K562 (cell line): ENCODE measurements at regions not wholly inside any gene's neighbourhood (a gene's known extent, or its start where the extent isn't known, plus 50 kb on each side); places are given as distances from the start of the nearest gene placed in this dataset.

Experiments
- ATAC-seq: fragments of 200-7000 bp; cut with Tn5 transposase; 3 replicates; pipeline ENCODE4 v1.9.1; 2020; ENCODE audit warnings: moderate library complexity
- BruUV-seq: library from RNA; stranded (reverse); fragments of 400-500 nt; replicated peaks from 2 replicates; lab custom pipeline; 2021; lab: Mats Ljungman, UMichigan
- CTCF ChIA-PET: fragments of 300-600 bp; formaldehyde crosslinking; extraction: SDS; loops from one replicate; lab custom pipeline; 2021; ENCODE audit warnings: low intra/inter-chr PET ratio; lab: Yijun Ruan, JAX
- POLR2A ChIA-PET: fragments of 300-600, 350-650 bp; sonication (Branson Sonifier 250); formaldehyde crosslinking; extraction: SDS; loops from one replicate; lab custom pipeline; 2021; ENCODE audit warnings: antibody characterized with exemption, inconsistent platforms; lab: Yijun Ruan, JAX
- DNase-seq, 4 experiments: peaks; one replicate each; pipeline versions ENCODE4 v3.0.0 to v3.0.0-alpha.2; 2011 to 2018; ENCODE audit warnings: low spot score in 3 of 4, mixed read lengths in 3 of 4; ENCODE audit errors: extremely low read depth in 1 of 4
- FAIRE-seq: peaks from 2 replicates; lab custom pipeline; 2011; peaks lifted over from hg19 to GRCh38; lab: Jason Lieb, UNC
- H2AFZ ChIP-seq: 2 replicates; pipeline ENCODE4 v1.6.0; 2011; ENCODE audit warnings: low read depth, low read length, control low read depth, inconsistent platforms
- H3K27ac ChIP-seq: fragments of 200-600 bp; 3 replicates; pipeline ENCODE4 v1.8.0; 2011; ENCODE audit warnings: low read depth, mild to moderate bottlenecking, control low read depth, inconsistent platforms, low read length, moderate library complexity, mixed read lengths; ENCODE audit errors: extremely low read depth
- H3K27me3 ChIP-seq, 2 experiments: fragments of 300-600 bp in 1 of 2; 2 replicates in 1 of 2; 3 replicates in 1 of 2; pipeline versions ENCODE4 v1.6.0 to v1.8.0; 2011; ENCODE audit warnings: inconsistent platforms in 2 of 2, low read length in 2 of 2, mild to moderate bottlenecking in 1 of 2, mixed read lengths in 1 of 2, moderate library complexity in 1 of 2; ENCODE audit not compliant: control insufficient read depth in 2 of 2, insufficient read depth in 2 of 2
- H3K36me3 ChIP-seq: fragments of 300-600 bp; 3 replicates; pipeline ENCODE4 v1.8.0; 2011; ENCODE audit warnings: mild to moderate bottlenecking, low read length, inconsistent platforms; ENCODE audit not compliant: control insufficient read depth, insufficient read depth
- H3K4me1 ChIP-seq, 2 experiments: fragments of 200-600 bp in 1 of 2; replicated peaks in 1 of 2; 2 replicates in 1 of 2; 3 replicates in 1 of 2; pipeline versions ENCODE4 v1.5.1 to v1.8.0; 2011; ENCODE audit warnings: inconsistent platforms in 2 of 2, low read length in 2 of 2, mild to moderate bottlenecking in 1 of 2, mixed read lengths in 1 of 2, moderate library complexity in 1 of 2; ENCODE audit not compliant: control insufficient read depth in 2 of 2, insufficient read depth in 2 of 2
- H3K4me2 ChIP-seq: 2 replicates; pipeline ENCODE4 v1.6.1; 2011; ENCODE audit warnings: low read length, control low read depth, inconsistent platforms, mixed read lengths; ENCODE audit not compliant: insufficient read depth
- H3K4me3 ChIP-seq: fragments of 200-600 bp; sonication (generic), shearing (Covaris generic); 2 replicates; pipeline ENCODE4 v1.5.1; 2016; ENCODE audit warnings: control low read depth, inconsistent platforms
- H3K79me2 ChIP-seq: fragments of 200-600 bp; 3 replicates; pipeline ENCODE4 v1.8.0; 2011; ENCODE audit warnings: low read length, inconsistent platforms; ENCODE audit not compliant: control insufficient read depth, insufficient read depth
- H3K9ac ChIP-seq, 2 experiments: 2 replicates each; pipeline versions ENCODE4 v1.6.0 to v1.6.1; 2011; ENCODE audit warnings: low read depth in 2 of 2, low read length in 2 of 2, control low read depth in 1 of 2, inconsistent platforms in 1 of 2, mild to moderate bottlenecking in 1 of 2, mixed read lengths in 1 of 2; ENCODE audit not compliant: insufficient read depth in 1 of 2
- H3K9me1 ChIP-seq: one replicate; pipeline ENCODE4 v1.6.0; 2011; ENCODE audit warnings: inconsistent platforms, mild to moderate bottlenecking, low read length, moderate library complexity; ENCODE audit not compliant: control insufficient read depth, insufficient read depth
- H3K9me3 ChIP-seq: replicated peaks from 2 replicates; pipeline ENCODE4 v1.5.1; 2011; ENCODE audit warnings: low read depth, low read length, inconsistent platforms; ENCODE audit not compliant: control insufficient read depth, insufficient read depth
- H4K20me1 ChIP-seq: replicated peaks from 2 replicates; pipeline ENCODE4 v1.6.1; 2011; ENCODE audit warnings: low read length, inconsistent platforms, mixed read lengths; ENCODE audit not compliant: control insufficient read depth, insufficient read depth
- CBX2 ChIP-seq: fragments of 200-600 bp; sonication (generic); IDR thresholded peaks from one replicate; pipeline ENCODE4 v1.6.1; 2012; ENCODE audit warnings: mild to moderate bottlenecking, low read length, inconsistent platforms; ENCODE audit not compliant: insufficient read depth, poor library complexity, severe bottlenecking
- MGA ChIP-seq: fragments of 450-650 bp; IDR thresholded peaks from 2 replicates; pipeline ENCODE4 v1.6.1; 2016; ENCODE audit warnings: mild to moderate bottlenecking, moderate library complexity
- ZNF436 ChIP-seq: fragments of 250-450, 450-650 bp; sonication (Bioruptor Pico); formaldehyde crosslinking; IDR thresholded peaks from 2 replicates; pipeline ENCODE4 v1.7.0; 2020; ENCODE audit warnings: mild to moderate bottlenecking
- WGBS: fragments of 100-300 bp; shearing (Covaris generic); methylation state at CpG from one replicate; pipeline ENCODE4 v1.1.6; 2016; ENCODE audit warnings: low coverage, mixed read lengths; ENCODE audit not compliant: insufficient coverage; ENCODE audit errors: missing lambda C conversion rate; 5-methylcytosine and 5-hydroxymethylcytosine counted together
- in situ Hi-C: fragments of 300-500 bp; cut with MboI; formaldehyde crosslinking; loops from 4 replicates; pipeline ENCODE4 v1.15.0; 2018; ENCODE audit warnings: inconsistent platforms, mixed read lengths
- intact Hi-C: fragments of 100-400 bp; cut with micrococcal nuclease; formaldehyde crosslinking; loops from 2 replicates; pipeline ENCODE4 v1.14.2; 2022

- DNase-seq (no peak), ATAC-seq (no peak), FAIRE-seq (no peak)
- no peak for TF ChIP-seq ZNF436
- no peak for TF ChIP-seq MGA
- no peak for TF ChIP-seq CBX2
- CTCF ChIA-PET = no interaction called here
- Histone ChIP-seq H3K27me3 (no peaks in the 10 kb centered on the region; a peak in 1 of 5 replicates), H3K4me1 (no peaks in the 10 kb centered on the region), H3K9me3 (no peaks in the 10 kb centered on the region), H3K9me1 (no peaks in the 10 kb centered on the region), H3K4me2 (no peak overlapping the region), H3K27ac (no peak overlapping the region), H3K36me3 (no peaks in the 10 kb centered on the region), H3K79me2 (no peaks in the 10 kb centered on the region), H3K9ac (no peak overlapping the region), H4K20me1 (no peaks in the 10 kb centered on the region), H2AFZ (no peak overlapping the region), H3K4me3 (no peak overlapping the region)
- intact Hi-C loops = no loop called here
- in situ Hi-C loops = no loop called here
- 6% methylated on average over 7 of the region's 8 CpGs for WGBS
- POLR2A ChIA-PET = no interaction called here
- no TSS peak for BruUV-seq
Observed at GRCh38 chr13:59409634-59410200, 754.0 kb downstream of the DIAPH3 start.
